ENCODE measurements at regions not wholly inside any gene's neighbourhood (a gene's known extent, or its start where the extent isn't known, plus 50 kb on each side); places are given as distances from the start of the nearest gene placed in this dataset.

DNA sequence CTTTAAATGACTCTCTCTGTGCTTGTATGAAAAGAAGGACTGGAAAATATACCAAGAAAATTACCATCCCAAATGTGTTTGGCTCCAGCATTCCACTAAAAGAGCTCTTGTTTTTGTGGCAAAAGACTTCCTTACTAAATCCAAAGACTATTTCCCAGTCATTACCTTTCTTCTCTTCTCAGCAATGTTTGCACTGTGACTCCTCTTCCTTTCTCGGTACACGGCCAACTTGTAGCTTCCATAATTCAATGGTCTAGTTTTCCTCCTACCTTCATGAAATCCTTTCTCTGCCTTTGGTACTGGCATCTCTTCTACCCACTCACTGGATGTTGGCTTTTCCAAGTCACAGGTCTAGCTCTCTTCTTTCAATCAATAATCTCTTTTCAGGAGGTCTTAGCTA lies 568.5 kb upstream of the JAG1 start:
- H3K27me3 Mint-ChIP-seq (ENCODE audit: low read depth): no peaks in the 10 kb centered on the region
- no peak overlapping the region for H3K27ac Mint-ChIP-seq (ENCODE audit: unreplicated experiment)
- TF ChIP-seq, protein P1, sequence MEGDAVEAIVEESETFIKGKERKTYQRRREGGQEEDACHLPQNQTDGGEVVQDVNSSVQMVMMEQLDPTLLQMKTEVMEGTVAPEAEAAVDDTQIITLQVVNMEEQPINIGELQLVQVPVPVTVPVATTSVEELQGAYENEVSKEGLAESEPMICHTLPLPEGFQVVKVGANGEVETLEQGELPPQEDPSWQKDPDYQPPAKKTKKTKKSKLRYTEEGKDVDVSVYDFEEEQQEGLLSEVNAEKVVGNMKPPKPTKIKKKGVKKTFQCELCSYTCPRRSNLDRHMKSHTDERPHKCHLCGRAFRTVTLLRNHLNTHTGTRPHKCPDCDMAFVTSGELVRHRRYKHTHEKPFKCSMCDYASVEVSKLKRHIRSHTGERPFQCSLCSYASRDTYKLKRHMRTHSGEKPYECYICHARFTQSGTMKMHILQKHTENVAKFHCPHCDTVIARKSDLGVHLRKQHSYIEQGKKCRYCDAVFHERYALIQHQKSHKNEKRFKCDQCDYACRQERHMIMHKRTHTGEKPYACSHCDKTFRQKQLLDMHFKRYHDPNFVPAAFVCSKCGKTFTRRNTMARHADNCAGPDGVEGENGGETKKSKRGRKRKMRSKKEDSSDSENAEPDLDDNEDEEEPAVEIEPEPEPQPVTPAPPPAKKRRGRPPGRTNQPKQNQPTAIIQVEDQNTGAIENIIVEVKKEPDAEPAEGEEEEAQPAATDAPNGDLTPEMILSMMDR (conservative IDR thresholded peaks at IDR 0.05): no peak
- H3K4me1 Mint-ChIP-seq: peaks cover 16% of the 10 kb centered on the region
- no peaks in the 10 kb centered on the region for H3K36me3 Mint-ChIP-seq (ENCODE audit: low read depth)
- H3K4me3 Mint-ChIP-seq: no peak overlapping the region
- H3K9me3 Mint-ChIP-seq: peaks cover 5% of the 10 kb centered on the region
- DNase-seq (ENCODE audit: low read depth, low spot score): no peak

DNA sequence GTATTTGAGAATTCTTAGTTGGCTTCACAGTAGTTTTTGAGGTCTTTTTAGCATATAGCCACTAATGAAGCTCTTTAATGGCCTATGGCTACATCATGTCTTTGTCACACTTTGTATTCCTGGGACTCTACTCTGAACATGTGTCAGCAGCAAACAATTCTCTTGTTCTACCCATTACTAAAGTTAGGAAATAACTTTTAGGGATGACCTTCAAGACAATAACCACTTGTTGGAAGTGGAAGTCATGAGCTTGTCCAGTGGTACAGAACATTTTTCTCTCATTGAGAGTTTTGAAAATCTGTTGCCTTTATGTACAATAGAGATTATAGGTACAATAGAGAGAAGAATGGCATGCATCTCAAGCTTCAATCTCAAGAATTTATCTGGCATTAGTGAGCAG lies 571.6 kb upstream of the JAG1 start:
- no peak overlapping the region for H3K4me3 Mint-ChIP-seq
- DNase-seq (ENCODE audit: low read depth, low spot score): no peak
- no peaks in the 10 kb centered on the region for H3K27me3 Mint-ChIP-seq (ENCODE audit: low read depth)
- H3K36me3 Mint-ChIP-seq (ENCODE audit: low read depth): no peaks in the 10 kb centered on the region
- no peak overlapping the region for H3K27ac Mint-ChIP-seq (ENCODE audit: unreplicated experiment)
- peaks cover 47% of the 10 kb centered on the region for H3K4me1 Mint-ChIP-seq
- peaks cover 5% of the 10 kb centered on the region for H3K9me3 Mint-ChIP-seq
- TF ChIP-seq, protein P1 (conservative IDR thresholded peaks at IDR 0.05): no peak

DNA sequence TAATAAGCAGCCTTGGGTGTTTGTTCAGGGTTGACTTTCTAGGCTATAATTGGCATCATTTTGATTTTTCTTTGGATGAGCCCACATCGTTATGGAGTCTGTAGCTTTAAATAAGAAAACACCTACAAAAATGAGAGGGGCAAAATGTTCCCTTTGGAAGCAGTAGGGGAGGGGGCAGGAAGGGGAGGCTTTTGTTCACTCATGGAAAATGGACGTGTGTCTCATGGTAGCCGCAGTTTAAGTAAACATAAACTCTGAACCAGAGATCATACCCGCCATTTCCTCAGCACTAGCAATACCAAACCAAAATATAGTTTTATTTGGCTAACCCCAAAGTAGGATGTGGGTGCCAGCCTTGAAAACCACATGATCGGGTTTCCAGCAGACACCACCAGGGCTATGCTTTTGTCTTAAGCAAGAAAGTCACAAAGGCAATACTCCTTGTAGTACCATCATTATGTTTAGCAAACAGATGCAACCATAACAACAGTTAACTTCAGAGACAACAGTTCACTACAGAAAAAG lies 572.5 kb upstream of the JAG1 start:
- Mint-ChIP-seq H3K27me3 (ENCODE audit: low read depth) (no peaks in the 10 kb centered on the region), H3K36me3 (ENCODE audit: low read depth) (no peaks in the 10 kb centered on the region), H3K27ac (ENCODE audit: unreplicated experiment) (no peak overlapping the region), H3K4me3 (no peak overlapping the region), H3K4me1 (peaks cover 50% of the 10 kb centered on the region), H3K9me3 (peaks cover 2% of the 10 kb centered on the region)
- TF ChIP-seq, protein P1 (conservative IDR thresholded peaks at IDR 0.05): no peak
- no peak for DNase-seq (ENCODE audit: low read depth, low spot score)

DNA sequence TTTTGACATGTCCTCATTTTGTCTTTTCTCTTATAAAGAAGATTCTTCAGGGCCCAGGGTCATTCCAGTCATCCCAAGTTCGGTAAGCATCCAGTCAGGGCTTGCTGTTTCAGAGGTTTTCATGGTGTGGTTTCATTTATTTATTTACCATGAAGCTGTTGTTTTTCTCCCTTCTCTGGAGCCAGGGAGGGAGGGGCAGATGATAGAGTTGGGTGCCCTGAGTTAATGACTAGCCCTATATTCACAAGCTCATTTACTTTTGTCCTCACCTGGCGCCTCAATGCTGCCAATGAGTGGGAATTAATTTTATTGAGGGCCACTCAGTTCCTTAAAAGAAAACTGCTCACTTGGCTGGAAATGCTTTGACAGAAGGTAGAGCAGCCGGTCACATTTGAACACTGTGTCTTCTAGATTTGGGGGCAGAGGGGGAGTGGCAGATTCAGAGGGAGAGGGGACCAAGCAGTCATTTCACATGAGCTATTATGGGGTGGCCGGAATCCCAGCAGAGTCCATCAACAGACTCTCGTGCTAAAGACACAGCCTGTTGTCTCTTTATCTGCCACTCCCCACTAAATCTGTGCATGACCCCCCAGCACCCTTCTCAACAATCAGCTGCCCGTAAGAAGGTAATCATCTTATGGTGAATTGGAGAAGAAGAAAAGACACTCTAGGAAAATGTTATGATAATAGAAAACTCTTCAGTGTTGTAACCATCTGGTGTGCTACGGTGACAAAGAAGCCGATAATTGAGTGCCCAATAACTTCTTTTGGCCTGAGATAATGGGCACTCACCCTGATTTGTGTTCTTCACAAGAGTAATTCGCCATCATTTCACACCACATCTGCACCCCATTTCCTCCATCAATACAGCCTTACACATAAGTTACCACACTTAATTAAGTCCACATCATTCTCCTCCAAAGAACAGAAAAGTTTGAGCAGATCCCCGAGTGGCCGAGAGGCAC lies 573.5 kb upstream of the JAG1 start:
- Mint-ChIP-seq H3K4me1 (peaks cover 50% of the 10 kb centered on the region), H3K27me3 (ENCODE audit: low read depth) (no peaks in the 10 kb centered on the region), H3K4me3 (peak overlapping the region; percentile 41), H3K27ac (ENCODE audit: unreplicated experiment) (peak overlapping the region; percentile 11), H3K9me3 (no peaks in the 10 kb centered on the region), H3K36me3 (ENCODE audit: low read depth) (no peaks in the 10 kb centered on the region)
- DNase-seq (ENCODE audit: low read depth, low spot score): no peak
- TF ChIP-seq, protein P1 (conservative IDR thresholded peaks at IDR 0.05): no peak

DNA sequence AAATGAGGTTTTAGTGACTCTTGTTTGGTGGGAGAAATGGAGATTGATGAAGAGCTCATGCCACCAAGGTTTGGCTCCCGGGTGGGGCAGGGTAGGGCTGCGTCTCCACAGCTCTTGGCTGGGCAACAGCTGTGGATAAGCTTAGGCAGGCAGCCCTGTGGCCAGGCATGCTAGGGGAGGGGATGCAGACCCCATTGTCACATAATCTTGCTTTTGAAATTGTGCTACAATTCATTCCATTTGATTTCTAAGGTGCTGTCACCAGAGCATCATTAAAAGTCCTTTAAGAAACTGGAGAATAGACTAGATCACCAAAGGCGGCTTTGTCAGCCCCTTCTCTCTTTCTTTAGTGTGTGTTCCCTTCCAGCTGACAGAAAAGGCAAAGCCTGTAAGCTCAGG lies 574.2 kb upstream of the JAG1 start:
- Mint-ChIP-seq H3K9me3 (no peaks in the 10 kb centered on the region), H3K27me3 (ENCODE audit: low read depth) (no peaks in the 10 kb centered on the region), H3K4me1 (peaks cover 50% of the 10 kb centered on the region), H3K27ac (ENCODE audit: unreplicated experiment) (peak overlapping the region; percentile 23), H3K4me3 (peak overlapping the region; percentile 41), H3K36me3 (ENCODE audit: low read depth) (no peaks in the 10 kb centered on the region)
- TF ChIP-seq, protein P1 (conservative IDR thresholded peaks at IDR 0.05): no peak
- DNase-seq (ENCODE audit: low read depth, low spot score): no peak

Data from neural crest cell (in vitro differentiated cells).